HL-60 (cell line): ENCODE measurements at regions not wholly inside any gene's neighbourhood (a gene's known extent, or its start where the extent isn't known, plus 50 kb on each side); places are given as distances from the start of the nearest gene placed in this dataset.
A peak's percentile ranks its signal among the peaks of the same experiment; 100 is the strongest.

Source experiments
- DNase-seq, 2 experiments: peaks; one replicate each; pipeline ENCODE4 v3.0.0-alpha.2; 2010 to 2020; ENCODE audit warnings: low read depth in 1 of 2, low spot score in 1 of 2
- H3K27ac ChIP-seq: fragments of 250-450 bp; sonication (Bioruptor Pico); replicated peaks from 2 replicates; pipeline ENCODE4 v1.5.1; 2020; ENCODE audit warnings: mild to moderate bottlenecking, moderate library complexity
- H3K27me3 ChIP-seq: fragments of 250-450 bp; sonication (Bioruptor Pico); 2 replicates; pipeline ENCODE4 v1.5.1; 2021; ENCODE audit warnings: mild to moderate bottlenecking, moderate library complexity; ENCODE audit not compliant: insufficient read depth, poor library complexity, severe bottlenecking
- H3K4me3 ChIP-seq: replicated peaks from 2 replicates; pipeline ENCODE4 v1.5.1; 2011; ENCODE audit warnings: mild to moderate bottlenecking, control low read depth, low read length; ENCODE audit not compliant: insufficient read depth
- CTCF ChIP-seq: IDR thresholded peaks from one replicate; pipeline ENCODE4 v1.5.1; 2011; ENCODE audit warnings: low read length, control low read depth, inconsistent platforms; ENCODE audit not compliant: insufficient read depth
- GABPA ChIP-seq: IDR thresholded peaks from 2 replicates; pipeline ENCODE4 v1.6.1; 2012; ENCODE audit warnings: low read depth
- POLR2AphosphoS5 ChIP-seq: IDR thresholded peaks from 2 replicates; pipeline ENCODE4 v1.6.1; 2012; ENCODE audit warnings: low read depth
- REST ChIP-seq: IDR thresholded peaks from 2 replicates; pipeline ENCODE4 v1.6.1; 2012; ENCODE audit warnings: low read depth; ENCODE audit not compliant: insufficient replicate concordance
- SPI1 ChIP-seq: IDR thresholded peaks from 2 replicates; pipeline ENCODE4 v1.6.1; 2012; ENCODE audit warnings: low read depth, mild to moderate bottlenecking, borderline replicate concordance

- peak; percentile 69; the same call in 1 of the 2 replicates for TF ChIP-seq SPI1
- TF ChIP-seq POLR2AphosphoS5: no peak
- H3K27me3 ChIP-seq: no peaks in the 10 kb centered on the region
- DNase-seq: peak in 1 of 2 experiments; percentile 58
- no peak overlapping the region for H3K4me3 ChIP-seq
- peak overlapping the region; percentile 74; the same call in 1 of the 2 replicates for H3K27ac ChIP-seq
Observed at GRCh38 chr20:20839771-20840170, 127.3 kb upstream of the RALGAPA2 start.

DNA sequence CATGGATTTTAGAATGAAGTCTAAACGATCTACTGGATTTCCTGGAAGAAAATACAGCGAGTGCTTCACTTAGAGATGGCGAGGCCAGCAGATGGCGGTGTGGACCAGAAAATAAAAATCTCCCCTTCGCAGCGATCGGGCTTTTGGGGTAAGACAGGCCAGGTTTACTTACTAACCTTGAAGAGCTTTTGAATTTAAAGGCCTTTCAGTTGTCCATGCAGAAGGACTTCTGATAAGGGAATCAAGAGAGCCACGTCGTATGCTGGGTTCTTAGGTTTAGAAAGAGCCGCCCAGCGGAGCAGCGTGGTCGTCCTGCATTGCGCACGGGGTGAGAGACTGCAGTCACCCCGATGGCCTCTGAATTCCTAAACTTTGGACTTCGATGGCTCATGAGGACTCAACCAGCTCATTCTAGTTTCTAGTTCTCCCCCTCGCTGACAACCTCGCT is 125.2 kb upstream of the RALGAPA2 start:
- Histone ChIP-seq H3K4me3 (no peak overlapping the region), H3K27ac (no peak overlapping the region), H3K27me3 (no peaks in the 10 kb centered on the region)
- DNase-seq: peak in 1 of 2 experiments; percentile 69
- TF ChIP-seq CTCF (peak; percentile 53), SPI1 (no peak), POLR2AphosphoS5 (no peak)

GRCh38 chr20:20836836-20837235 is 124.4 kb upstream of the RALGAPA2 start:
- DNase-seq: no peak
- TF ChIP-seq POLR2AphosphoS5: no peak
- TF ChIP-seq REST: no peak
- no peak for TF ChIP-seq CTCF
- no peak for TF ChIP-seq GABPA
- TF ChIP-seq SPI1: no peak
- H3K27me3 ChIP-seq: no peaks in the 10 kb centered on the region
- no peak overlapping the region for H3K4me3 ChIP-seq
- no peak overlapping the region for H3K27ac ChIP-seq

- H3K27me3 ChIP-seq: no peaks in the 10 kb centered on the region
- TF ChIP-seq GABPA (no peak), POLR2AphosphoS5 (no peak), SPI1 (no peak), CTCF (no peak), REST (no peak)
- no peak for DNase-seq
- no peak overlapping the region for H3K4me3 ChIP-seq
- H3K27ac ChIP-seq: no peak overlapping the region
Observed at GRCh38 chr20:20835897-20836296, 123.5 kb upstream of the RALGAPA2 start.
